Ovary (tissue), 7 donors: ENCODE measurements at regions not wholly inside any gene's neighbourhood (a gene's known extent, or its start where the extent isn't known, plus 50 kb on each side); places are given as distances from the start of the nearest gene placed in this dataset.
"Not testable (repeated sequence)": the region's sequence is repeated elsewhere in the genome, so short reads cannot be mapped to it uniquely, and the experiment has no call there.

Source experiments
- DNase-seq, 5 donors: peaks; one replicate each; pipeline ENCODE4 v3.0.0-alpha.2; 2019 to 2020
- H3K27ac ChIP-seq, 2 donors: fragments of 200-600 bp; one replicate each; pipeline versions ENCODE4 v1.5.1 to v1.8.0; 2019 to 2022
- H3K27me3 ChIP-seq: fragments of 200-600 bp; one replicate; pipeline ENCODE4 v1.8.0; 2022
- H3K36me3 ChIP-seq: fragments of 200-600 bp; sonication (generic); one replicate; pipeline ENCODE4 v1.5.1; 2019
- H3K4me1 ChIP-seq: one replicate; pipeline ENCODE4 v1.8.1; 2013; ENCODE audit warnings: mild to moderate bottlenecking, moderate library complexity; ENCODE audit not compliant: insufficient read depth
- H3K4me3 ChIP-seq: fragments of 200-600 bp; sonication (generic); one replicate; pipeline ENCODE4 v1.5.1; 2017
- H3K9me3 ChIP-seq, 2 donors: fragments of 200-600 bp in 1 of 2; sonication (generic) in 1 of 2; one replicate each; pipeline versions ENCODE4 v1.5.1 to v1.8.1; 2013 to 2019; ENCODE audit warnings: mild to moderate bottlenecking in 1 of 2, moderate library complexity in 1 of 2
- EP300 ChIP-seq: sonication (generic); formaldehyde crosslinking; IDR thresholded peaks from one replicate; pipeline ENCODE4 v1.6.1; 2017; ENCODE audit warnings: antibody characterized with exemption
- POLR2A ChIP-seq: fragments of 450-650 bp; IDR thresholded peaks from one replicate; pipeline ENCODE4 v1.6.1; 2017; ENCODE audit warnings: antibody characterized with exemption, mild to moderate bottlenecking, moderate library complexity
- WGBS, 3 donors: extraction: QIAGEN DNeasy Blood & Tissue Kit in 1 of 3; methylation state at CpG; one replicate each; pipeline versions ENCODE4 v1.1.5 to v1.1.7; 2013 to 2017; 5-methylcytosine and 5-hydroxymethylcytosine counted together
- intact Hi-C, 4 donors: fragments of 100-400 bp; cut with DNase I; formaldehyde crosslinking; loops; one replicate each; pipeline versions ENCODE4 v1.11.0 to v1.15.1; 2022 to 2023
- TF ChIP-seq, protein P1 (sequence below), 3 donors: fragments of 450-650 bp in 2 of 3; fragments of 200-600 bp in 1 of 3; IDR thresholded peaks; one replicate each; pipeline versions ENCODE4 v1.5.1 to v1.8.0; 2016 to 2022; ENCODE audit warnings: antibody characterized with exemption in 3 of 3, mild to moderate bottlenecking in 1 of 3
- donor health status: DM: no; HTN: no; CAD: no; lungs with moderate emphysema.
- donor health status: DM: no; HTN: no; CAD: no.
- donor health status: Bipolar disorder and iron deficiency.
- donor health status: DM: no; HTN: no; CAD: no.
- donor health status: DM: yes; HTN: yes; CAD: no.

DNA sequence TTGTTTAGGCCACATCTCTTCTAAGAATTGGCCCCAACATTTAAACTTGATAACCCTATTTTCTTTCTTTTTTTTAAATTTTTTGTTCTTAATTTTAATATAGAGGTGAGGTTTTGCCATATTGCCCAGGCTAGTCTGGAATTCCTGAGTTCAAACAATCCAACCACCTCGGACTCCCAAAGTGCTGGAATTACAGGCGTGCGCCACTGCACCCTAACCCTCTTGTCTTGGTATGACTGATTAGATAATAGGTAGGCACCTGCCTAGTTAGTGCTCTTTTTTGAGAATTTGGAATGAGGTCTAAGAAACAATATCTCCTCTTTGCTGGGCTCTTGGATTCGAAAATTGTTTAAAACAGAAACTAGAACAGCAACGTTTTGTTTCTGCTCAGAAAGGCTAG lies 116.4 kb upstream of the GOLGA6L6 start:
- no peaks in the 10 kb centered on the region for H3K36me3 ChIP-seq
- TF ChIP-seq POLR2A (no peak), EP300 (no peak)
- TF ChIP-seq, protein P1, sequence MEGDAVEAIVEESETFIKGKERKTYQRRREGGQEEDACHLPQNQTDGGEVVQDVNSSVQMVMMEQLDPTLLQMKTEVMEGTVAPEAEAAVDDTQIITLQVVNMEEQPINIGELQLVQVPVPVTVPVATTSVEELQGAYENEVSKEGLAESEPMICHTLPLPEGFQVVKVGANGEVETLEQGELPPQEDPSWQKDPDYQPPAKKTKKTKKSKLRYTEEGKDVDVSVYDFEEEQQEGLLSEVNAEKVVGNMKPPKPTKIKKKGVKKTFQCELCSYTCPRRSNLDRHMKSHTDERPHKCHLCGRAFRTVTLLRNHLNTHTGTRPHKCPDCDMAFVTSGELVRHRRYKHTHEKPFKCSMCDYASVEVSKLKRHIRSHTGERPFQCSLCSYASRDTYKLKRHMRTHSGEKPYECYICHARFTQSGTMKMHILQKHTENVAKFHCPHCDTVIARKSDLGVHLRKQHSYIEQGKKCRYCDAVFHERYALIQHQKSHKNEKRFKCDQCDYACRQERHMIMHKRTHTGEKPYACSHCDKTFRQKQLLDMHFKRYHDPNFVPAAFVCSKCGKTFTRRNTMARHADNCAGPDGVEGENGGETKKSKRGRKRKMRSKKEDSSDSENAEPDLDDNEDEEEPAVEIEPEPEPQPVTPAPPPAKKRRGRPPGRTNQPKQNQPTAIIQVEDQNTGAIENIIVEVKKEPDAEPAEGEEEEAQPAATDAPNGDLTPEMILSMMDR (IDR thresholded peaks at IDR 0.05) = no peak
- no peaks in the 10 kb centered on the region for H3K9me3 ChIP-seq
- H3K27me3 ChIP-seq = peaks cover 2% of the 10 kb centered on the region
- no peak overlapping the region for H3K4me3 ChIP-seq
- no peak overlapping the region for H3K27ac ChIP-seq
- 38 to 57% (median 48%) methylated on average over 5 of the region's 5 CpGs for WGBS, 3 donors
- intact Hi-C loops = no loop called here
- DNase-seq = no peak
- H3K4me1 ChIP-seq = no peaks in the 10 kb centered on the region

DNA sequence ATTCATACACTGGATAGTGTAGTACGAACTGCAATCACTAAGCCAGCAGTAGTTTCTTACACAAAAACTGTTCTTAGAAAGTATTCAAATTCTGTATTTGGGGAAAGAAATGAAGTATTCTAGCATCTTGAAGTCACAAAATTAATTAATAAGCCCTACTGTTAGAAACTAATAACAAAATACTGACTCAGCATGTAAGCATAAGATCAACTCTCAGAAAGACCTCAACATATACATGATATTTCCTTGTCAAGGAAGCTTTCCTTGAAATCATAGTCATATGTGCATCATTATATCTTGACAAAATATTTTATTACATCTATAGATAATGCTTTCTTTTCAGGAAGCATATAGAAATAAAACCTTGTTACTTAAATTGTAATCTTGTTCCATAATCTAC lies 115.5 kb upstream of the GOLGA6L6 start:
- DNase-seq = no peak
- H3K4me1 ChIP-seq = no peaks in the 10 kb centered on the region
- H3K27ac ChIP-seq = no peak overlapping the region
- intact Hi-C loops = no loop called here
- no peaks in the 10 kb centered on the region for H3K36me3 ChIP-seq
- TF ChIP-seq, protein P1 (IDR thresholded peaks at IDR 0.05) = no peak
- TF ChIP-seq EP300 (no peak), POLR2A (no peak)
- no peak overlapping the region for H3K4me3 ChIP-seq
- no peaks in the 10 kb centered on the region for H3K9me3 ChIP-seq
- WGBS, 3 donors = 82 to 94% (median 86%) methylated on average over 1 of the region's 1 CpG
- H3K27me3 ChIP-seq = peaks cover 2% of the 10 kb centered on the region

DNA sequence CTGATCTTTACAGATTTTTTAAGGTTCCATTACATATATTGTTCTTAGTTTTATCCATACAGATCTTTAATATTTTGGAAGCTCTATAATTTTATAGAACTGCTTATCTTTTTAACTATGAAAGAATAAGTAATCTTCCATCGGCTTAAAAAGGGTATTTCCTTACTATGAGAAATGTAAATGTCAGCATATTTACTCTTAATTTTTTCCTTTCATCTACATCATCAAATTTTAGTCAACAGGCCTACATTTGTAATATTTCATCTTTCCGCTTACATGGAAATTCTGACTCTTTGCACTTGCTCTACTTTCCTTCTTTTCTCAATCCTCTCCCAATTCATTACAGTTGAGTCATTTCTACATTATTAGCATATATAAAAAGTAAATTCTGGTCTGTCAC lies 111.3 kb upstream of the GOLGA6L6 start:
- DNase-seq = no peak
- no peaks in the 10 kb centered on the region for H3K4me1 ChIP-seq
- intact Hi-C loops = no loop called here
- 78 to 83% (median 81%) methylated on average over 2 of the region's 2 CpGs for WGBS, 3 donors
- no peak overlapping the region for H3K4me3 ChIP-seq
- H3K36me3 ChIP-seq = no peaks in the 10 kb centered on the region
- no peak for TF ChIP-seq POLR2A
- TF ChIP-seq, protein P1 (IDR thresholded peaks at IDR 0.05) = no peak
- no peak for TF ChIP-seq EP300
- no peaks in the 10 kb centered on the region for H3K9me3 ChIP-seq
- H3K27me3 ChIP-seq = no peaks in the 10 kb centered on the region
- H3K27ac ChIP-seq = no peak overlapping the region

DNA sequence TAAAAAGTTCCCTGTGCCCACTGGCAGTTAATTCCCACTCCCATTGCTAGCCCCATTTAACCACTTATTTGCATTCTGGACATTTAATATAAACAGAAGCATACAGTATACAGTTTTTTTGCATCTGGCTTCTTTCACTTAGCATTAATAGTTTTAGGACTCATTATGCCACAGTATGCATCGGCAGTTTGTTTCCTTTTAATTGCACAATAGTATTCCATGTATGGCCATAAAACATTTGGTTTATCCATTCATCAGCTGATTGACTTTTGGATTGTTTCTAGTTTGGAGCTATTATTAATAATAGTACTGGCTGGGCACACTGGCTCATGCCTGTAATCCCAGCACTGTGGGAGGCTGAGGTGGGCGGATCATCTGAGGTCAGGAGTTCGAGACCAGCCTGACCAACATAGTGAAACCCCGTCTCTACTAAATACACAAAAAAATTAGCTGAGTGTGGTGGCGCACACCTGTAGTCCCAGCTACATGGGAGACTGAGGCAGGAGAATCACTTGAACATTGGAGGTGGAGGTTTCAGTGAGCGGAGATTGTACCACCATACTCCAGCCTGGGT lies 106.9 kb upstream of the GOLGA6L6 start:
- intact Hi-C loops, H3K4me3 ChIP-seq, H3K27ac ChIP-seq, H3K4me1 ChIP-seq, H3K27me3 ChIP-seq, DNase-seq, H3K36me3 ChIP-seq, H3K9me3 ChIP-seq: not testable (repeated sequence)
- WGBS, 3 donors = 75 to 78% (median 76%) methylated on average over 6 of the region's 6 CpGs

DNA sequence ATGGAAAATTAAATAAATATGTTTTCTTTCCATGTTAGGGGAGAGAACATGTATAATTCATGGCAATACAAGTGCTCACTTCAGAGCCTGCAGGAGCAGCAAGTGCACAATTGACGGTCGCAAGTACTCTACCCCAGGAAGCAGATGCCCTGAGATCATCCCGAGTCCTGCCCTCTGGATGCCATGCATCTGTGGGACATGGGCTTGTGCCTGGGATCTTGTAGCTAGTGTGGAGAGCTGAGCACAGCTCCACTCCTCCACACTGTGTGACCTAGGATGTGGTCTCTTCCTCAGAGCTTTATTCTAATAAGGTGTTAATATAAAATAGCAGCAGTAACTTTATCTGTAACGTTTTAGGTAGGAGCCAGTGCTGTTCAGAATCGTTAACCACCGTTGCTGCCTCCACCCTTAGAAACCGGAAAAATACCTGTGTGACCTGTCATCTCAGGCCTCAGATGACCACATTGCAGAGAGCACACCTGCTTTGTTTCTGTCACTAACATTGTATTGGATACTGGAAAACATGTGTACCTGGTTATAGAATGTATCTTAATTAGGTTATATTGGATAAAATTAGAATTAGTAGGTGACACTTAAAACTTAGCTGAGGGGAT lies 105.0 kb upstream of the GOLGA6L6 start:
- DNase-seq = no peak
- Histone ChIP-seq H3K27me3 (no peaks in the 10 kb centered on the region), H3K4me3 (no peak overlapping the region), H3K36me3 (no peaks in the 10 kb centered on the region), H3K27ac (no peak overlapping the region), H3K9me3 (no peaks in the 10 kb centered on the region), H3K4me1 (no peaks in the 10 kb centered on the region)
- TF ChIP-seq POLR2A (no peak), EP300 (no peak)
- TF ChIP-seq, protein P1 (IDR thresholded peaks at IDR 0.05) = no peak
- intact Hi-C loops = no loop called here
- WGBS, 3 donors = 68 to 75% (median 70%) methylated on average over 7 of the region's 7 CpGs
